GM19043 (cell line): ENCODE measurements at regions not wholly inside any gene's neighbourhood (a gene's known extent, or its start where the extent isn't known, plus 50 kb on each side); places are given as distances from the start of the nearest gene placed in this dataset.
"Not testable (repeated sequence)": the region's sequence is repeated elsewhere in the genome, so short reads cannot be mapped to it uniquely, and the experiment has no call there.

ENCODE experiments used
- ATAC-seq: cut with Tn5 transposase; IDR thresholded peaks from one replicate; pipeline ENCODE4 v1.9.1; 2021; ENCODE audit warnings: low read depth; ENCODE audit not compliant: unreplicated experiment

DNA sequence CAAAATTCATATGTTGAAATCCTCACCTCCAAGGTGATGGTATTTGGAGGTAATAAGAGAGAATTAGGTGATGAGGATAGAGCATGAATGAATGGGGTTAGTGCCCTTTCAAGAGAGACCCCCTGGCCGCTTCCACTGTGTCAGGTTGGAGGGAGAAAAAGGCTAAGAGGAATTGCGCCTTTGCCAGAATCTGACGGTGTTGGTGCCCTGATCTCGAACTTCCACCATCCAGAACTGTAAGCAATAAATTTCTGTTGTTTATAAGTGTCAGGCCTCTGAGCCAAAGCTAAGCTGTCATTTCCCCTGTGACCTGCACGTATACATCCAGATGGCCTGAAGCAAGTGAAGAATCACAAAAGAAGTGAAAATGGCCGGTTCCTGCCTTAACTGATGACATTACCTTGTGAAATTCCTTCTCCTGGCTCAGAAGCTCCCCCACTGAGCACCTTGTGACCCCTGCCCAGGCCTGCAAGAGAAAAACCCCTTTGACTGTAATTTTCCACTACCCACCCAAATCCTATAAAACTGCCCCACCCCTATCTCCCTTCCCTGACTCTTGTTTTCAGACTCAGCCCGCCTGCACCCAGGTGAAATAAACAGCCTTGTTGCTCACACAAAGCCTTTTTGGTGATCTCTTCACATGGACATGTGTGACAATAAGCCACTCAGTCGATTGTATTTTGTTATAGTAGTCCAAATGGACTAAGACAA, 878.9 kb upstream of the GOT2 start:
- not testable (repeated sequence) for ATAC-seq

DNA sequence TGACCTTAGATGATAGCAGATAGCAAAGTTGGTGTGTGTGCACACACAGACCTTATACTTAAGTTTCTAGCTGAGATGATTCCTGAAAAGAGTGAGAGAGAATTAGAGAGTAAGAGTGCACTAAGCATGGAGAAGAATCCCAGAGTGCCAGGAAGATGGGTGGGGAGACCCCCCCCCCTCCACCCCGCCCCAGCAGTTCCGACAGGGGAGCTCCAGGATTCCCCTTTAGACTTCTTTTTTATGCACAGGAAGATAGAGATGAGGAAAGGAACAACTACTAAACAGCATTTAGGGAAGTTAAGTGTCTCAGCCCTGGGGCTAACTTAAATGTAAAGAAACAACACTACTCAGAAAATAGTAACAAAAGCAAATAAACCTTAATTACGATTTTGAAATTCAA, 878.0 kb upstream of the GOT2 start:
- ATAC-seq: no peak

GRCh38 chr16:59611556-59611955, 877.4 kb upstream of the GOT2 start:
- ATAC-seq: no peak

- ATAC-seq: no peak
These were observed 871.6 kb upstream of the GOT2 start for GRCh38 chr16:59605706-59606105.

DNA sequence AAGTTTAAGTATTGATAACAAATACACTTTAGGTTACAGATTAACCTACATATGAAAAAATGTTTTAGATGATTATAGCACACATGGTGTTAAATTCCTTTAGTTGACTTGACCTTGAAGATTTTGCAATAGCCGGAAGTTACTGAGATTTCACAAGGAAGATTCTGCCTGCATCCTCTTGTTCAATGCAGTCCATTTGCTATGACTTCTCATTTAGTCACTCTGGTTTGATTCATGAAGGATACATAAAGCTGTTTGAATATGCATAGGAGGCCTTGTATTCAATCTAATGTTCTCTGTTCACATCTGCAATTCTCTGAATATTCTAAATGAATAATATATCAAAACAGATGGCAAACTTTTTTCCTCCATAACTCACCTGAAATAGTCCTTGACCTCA, 870.2 kb upstream of the GOT2 start:
- no peak for ATAC-seq

- no peak for ATAC-seq
These were observed 867.3 kb upstream of the GOT2 start for GRCh38 chr16:59601452-59601851.

- no peak for ATAC-seq
These were observed 863.2 kb upstream of the GOT2 start for GRCh38 chr16:59597269-59597668.

- no peak for ATAC-seq
These were observed 862.6 kb upstream of the GOT2 start for GRCh38 chr16:59596693-59597092.

DNA sequence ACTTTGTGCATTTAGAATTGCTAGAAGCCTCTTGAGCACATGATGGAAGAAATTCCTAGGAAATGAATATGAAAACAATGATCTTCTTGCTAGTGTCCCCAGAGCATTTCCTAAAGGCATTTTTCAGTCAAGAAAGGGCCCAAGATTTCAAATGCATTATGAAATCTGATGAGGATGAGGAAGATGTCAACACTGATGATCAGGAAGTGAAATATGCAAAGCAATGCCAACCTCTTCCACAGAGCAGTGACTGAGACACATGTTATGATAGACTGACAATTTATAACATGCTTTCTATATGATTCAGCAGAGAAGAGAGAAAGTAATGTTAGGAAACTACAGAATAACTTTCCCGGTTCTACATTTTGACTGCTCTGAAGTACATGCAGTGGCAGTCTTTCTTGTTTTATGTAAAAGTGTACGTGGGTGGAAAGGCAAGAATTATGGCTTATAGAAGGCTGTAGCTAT, 859.1 kb upstream of the GOT2 start:
- ATAC-seq: no peak

- ATAC-seq: no peak
These were observed 857.4 kb upstream of the GOT2 start for GRCh38 chr16:59591480-59591879.

- ATAC-seq: no peak
These were observed 856.7 kb upstream of the GOT2 start for GRCh38 chr16:59590845-59591244.

DNA sequence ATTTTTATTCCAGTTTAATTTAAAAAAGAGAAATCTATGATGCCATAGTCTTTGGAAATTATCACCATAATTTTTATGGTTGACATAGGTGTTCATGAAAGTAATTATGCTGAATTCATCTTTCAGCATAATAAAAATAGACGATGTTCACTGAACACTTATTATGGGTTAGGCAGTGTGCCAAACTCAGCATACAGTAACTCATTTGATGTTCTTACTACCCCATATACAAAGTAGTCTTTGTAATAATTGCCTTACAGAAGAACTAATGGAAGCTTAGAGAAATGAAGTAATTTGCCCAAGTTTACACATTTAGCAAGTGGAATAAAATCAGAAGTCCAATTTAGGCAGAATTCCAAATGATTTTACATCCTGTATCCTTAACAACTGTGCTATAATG, 852.2 kb upstream of the GOT2 start:
- ATAC-seq: no peak

GRCh38 chr16:59574296-59574695, 840.2 kb upstream of the GOT2 start:
- ATAC-seq: no peak

DNA sequence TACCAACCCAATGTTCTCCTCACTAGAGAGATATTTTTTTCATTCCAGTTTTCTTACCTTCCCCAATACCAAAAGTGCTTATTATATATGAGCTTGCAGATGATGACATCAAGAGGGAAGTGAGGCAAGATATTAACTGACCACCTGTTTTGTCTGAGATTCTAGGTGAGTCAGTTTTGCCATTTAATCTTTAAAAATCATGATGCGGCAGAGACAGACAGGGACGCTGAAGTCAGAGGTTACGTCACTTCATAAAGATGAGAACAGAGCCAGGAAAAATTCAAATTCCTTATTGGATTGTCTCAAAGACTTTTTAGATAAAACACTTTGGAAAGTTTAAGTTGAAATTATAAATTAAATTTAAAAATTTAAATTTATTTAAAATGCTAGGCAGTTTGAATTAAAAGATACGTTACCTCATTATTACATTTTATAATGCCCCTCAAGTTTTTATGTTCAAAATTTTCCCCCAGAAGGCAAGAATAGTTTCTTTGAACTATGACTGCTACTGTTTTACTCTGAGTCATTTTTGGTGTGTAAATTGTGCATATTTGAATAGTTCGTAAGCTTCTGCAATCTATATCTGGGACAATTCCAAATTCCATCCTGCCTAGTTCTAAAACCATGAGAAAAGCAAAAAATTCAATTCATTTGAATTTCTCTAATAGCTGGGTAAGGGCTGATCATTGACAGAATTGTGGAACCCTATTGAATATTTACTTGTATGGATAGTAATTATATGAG, 839.6 kb upstream of the GOT2 start:
- no peak for ATAC-seq

GRCh38 chr16:59567496-59567895, 833.4 kb upstream of the GOT2 start:
- no peak for ATAC-seq

- no peak for ATAC-seq
These were observed 832.3 kb upstream of the GOT2 start for GRCh38 chr16:59566446-59566845.

- ATAC-seq: no peak
These were observed 824.6 kb upstream of the GOT2 start for GRCh38 chr16:59558679-59559078.

GRCh38 chr16:59552164-59552563, 818.0 kb upstream of the GOT2 start:
- ATAC-seq: no peak

DNA sequence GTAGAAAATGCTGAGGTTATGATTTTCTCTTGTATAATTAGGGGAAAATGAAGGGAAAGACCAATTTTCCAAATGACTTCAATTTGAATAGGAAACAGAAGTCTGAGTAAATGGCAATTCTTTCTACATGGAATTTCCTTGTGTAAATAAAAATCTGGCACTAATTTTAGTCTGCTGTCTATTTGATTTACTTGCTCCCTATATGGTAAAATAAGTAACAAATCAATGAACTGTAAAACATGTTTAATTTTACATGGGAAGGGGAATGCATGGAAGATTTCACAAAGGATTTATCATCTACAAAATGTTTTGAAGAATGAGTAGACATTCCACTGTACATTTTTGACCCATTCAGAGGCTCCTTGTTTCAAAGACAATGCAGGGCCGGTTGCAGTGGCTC, 811.6 kb upstream of the GOT2 start:
- no peak for ATAC-seq

DNA sequence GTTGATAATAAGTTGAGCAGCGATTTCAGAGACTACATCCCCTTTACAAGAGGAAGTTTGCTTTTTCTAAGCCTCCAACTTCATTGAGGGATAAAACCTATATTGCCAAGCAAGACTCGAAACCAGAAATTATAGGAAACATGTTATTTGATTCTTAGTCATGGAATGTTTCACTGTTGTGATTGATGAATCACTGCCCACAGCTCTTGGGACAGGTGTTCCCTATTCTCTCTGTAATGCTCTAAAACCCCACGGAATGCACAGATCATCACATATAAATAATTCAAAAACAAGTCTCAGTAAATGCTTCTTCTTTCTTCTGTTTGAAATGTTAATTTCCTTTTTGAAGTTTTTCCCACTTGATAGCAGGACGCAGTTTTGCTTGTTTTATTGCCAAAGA, 809.5 kb upstream of the GOT2 start:
- no peak for ATAC-seq

GRCh38 chr16:59540621-59541020, 806.5 kb upstream of the GOT2 start:
- ATAC-seq: no peak

DNA sequence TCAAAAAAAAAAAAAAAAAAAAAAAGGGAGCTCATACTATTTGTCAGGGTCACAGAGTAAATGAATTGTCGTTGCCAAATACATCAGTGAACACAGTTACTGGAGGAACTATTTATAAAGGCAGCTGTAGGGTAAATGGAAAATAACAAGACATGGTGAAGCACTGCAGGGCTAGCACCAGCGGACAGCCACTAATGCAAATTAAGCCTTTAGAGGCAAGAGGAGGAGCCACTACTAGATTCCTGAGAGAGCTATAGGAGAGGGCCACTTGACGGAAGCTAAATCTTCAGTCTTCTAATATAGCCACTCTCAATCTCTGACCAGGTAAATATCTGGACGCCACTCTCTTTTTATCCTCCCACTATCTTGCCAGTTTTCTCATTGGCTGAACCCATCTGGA, 801.2 kb upstream of the GOT2 start:
- no peak for ATAC-seq
